ENCODE measurements at regions not wholly inside any gene's neighbourhood (a gene's known extent, or its start where the extent isn't known, plus 50 kb on each side); places are given as distances from the start of the nearest gene placed in this dataset.

- TF ChIP-seq ZNF274 (IDR thresholded peaks at IDR 0.05; ENCODE audit: borderline replicate concordance, extremely low read depth, low read length) (no peak), RNF2 (IDR thresholded peaks at IDR 0.05; ENCODE audit: borderline replicate concordance, low read depth, low read length, missing control alignments, poor library complexity, severe bottlenecking) (no peak), POLR2AphosphoS5 (IDR thresholded peaks at IDR 0.05; ENCODE audit: low read depth, low read length) (no peak), RFX5 (IDR thresholded peaks at IDR 0.05; ENCODE audit: borderline replicate concordance, low read depth, low read length) (no peak), KDM1A (IDR thresholded peaks at IDR 0.05; ENCODE audit: borderline replicate concordance, low read length) (no peak), HDAC2 (IDR thresholded peaks at IDR 0.05; ENCODE audit: borderline replicate concordance in 1 of 2, low read depth in 2 of 2, low read length in 2 of 2) (no peak)
Measured at GRCh38 chr5:42962124-42962523, 78.0 kb downstream of the ANXA2R start (continued).
